GM12872 (cell line): ENCODE measurements at regions not wholly inside any gene's neighbourhood (a gene's known extent, or its start where the extent isn't known, plus 50 kb on each side); places are given as distances from the start of the nearest gene placed in this dataset.

ENCODE experiments used
- TF ChIP-seq, protein P1 (sequence below): IDR thresholded peaks from 3 replicates; pipeline ENCODE4 v1.5.1; 2011; ENCODE audit warnings: low read depth, mild to moderate bottlenecking, low read length, moderate library complexity; ENCODE audit not compliant: insufficient read depth

DNA sequence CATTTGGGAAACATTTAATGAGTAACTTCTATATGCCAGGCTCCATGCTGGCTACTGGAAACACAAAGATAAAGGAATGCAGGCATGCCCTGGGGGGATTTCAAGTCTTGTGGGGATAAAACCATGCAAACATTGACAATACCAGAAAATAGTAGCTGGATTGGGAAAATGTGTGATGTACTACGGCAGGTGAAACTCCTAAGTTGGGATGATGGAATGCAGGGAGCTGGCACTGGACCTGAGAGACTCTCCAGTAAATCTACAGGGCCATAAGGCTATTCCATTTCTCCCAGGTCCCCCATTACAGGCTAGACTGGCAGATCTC, 68.2 kb upstream of the NTRK3 start:
- TF ChIP-seq, protein P1, sequence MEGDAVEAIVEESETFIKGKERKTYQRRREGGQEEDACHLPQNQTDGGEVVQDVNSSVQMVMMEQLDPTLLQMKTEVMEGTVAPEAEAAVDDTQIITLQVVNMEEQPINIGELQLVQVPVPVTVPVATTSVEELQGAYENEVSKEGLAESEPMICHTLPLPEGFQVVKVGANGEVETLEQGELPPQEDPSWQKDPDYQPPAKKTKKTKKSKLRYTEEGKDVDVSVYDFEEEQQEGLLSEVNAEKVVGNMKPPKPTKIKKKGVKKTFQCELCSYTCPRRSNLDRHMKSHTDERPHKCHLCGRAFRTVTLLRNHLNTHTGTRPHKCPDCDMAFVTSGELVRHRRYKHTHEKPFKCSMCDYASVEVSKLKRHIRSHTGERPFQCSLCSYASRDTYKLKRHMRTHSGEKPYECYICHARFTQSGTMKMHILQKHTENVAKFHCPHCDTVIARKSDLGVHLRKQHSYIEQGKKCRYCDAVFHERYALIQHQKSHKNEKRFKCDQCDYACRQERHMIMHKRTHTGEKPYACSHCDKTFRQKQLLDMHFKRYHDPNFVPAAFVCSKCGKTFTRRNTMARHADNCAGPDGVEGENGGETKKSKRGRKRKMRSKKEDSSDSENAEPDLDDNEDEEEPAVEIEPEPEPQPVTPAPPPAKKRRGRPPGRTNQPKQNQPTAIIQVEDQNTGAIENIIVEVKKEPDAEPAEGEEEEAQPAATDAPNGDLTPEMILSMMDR = no peak

DNA sequence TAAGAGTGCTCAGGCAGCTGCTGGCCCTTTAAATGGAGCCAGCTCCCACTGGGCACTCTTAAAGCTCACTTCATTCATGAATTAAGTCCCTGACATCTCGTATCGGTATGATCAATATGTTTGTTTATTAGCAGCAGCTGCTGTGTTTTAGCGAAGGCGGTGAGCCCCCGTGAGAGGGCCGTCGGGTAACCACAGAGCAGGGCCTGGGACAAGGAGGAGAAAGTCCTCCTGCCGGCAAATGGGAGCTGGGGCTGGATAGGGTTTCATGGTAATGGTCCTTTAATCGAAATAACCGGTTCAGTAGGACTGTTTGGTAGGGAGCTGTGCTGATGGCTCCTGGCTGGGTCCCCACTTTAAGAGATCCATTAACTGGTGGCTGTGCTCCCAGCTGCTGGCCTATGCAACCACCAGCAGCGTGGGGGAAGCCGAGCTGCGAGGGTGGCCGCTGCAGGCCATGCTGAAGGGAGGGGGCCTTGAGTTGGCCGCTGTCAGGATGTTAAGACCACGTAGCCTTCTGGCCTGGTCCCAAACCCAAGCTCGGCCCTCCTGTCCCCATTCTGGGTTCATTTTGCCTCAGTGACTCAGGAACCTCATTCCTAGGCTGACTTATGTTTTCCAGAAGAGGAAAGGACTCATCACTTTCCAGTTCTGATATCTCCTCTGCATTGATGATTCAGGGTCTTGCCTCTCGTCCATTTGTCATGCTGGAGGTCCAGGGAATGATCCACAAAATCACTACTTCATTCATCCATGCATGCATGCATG, 67.6 kb upstream of the NTRK3 start:
- TF ChIP-seq, protein P1 = no peak

DNA sequence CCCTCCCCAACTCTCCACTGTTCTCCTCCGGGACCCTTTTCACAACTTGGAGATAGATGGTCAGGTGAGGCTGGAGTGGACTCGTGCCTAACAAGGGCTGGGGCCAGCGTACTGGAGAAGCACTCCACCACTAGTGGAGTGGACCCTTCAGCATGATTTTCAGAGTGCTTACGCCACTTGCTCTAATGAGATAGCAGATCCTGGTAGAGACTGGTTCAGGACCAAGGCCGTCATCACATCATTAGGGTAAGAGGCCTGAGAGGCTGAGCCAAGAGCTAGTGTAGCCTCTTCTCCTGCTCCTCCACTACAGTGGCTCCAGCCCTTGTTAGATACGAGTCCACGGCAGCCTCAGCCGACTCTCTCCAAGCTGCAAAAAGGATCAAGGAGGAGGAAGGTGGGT, 66.9 kb upstream of the NTRK3 start:
- TF ChIP-seq, protein P1 = no peak

DNA sequence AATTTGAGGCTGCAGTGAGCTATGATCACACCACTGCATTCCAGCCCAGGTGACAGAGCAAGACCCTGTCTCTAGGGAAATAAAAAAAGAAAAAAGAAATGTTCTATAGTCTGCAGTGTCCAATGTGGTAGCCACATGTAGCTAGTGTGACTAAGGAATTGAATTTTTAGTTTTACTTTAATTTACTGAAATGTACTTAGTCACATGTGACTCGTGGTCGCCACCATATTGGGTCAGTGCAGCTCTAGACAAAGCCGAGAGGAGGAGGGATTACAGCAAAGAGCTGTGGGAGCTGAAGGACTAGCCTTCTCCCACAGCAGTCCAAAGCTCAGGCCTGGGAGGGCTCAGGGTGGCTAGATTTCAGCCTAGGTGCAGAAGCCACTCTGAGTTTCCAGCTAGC, 65.9 kb upstream of the NTRK3 start:
- TF ChIP-seq, protein P1 = no peak

DNA sequence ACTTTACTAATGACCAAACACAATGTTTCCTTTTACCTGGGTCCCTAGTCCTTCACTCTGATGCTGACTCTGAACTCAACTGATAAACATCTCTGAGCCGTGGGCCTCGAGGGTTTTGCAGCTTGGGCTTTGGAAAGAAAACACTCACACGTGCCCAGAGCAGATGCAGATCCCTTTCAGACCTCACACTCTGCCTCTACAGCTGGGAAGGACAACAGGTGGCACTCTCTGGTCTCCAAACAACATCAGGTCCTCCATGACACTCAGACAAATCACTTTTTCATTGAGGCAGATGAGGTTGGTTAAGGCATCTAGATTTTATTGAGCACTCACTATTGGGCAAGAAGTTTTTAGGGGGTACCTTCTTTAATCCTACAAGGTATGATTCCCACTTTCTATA, 64.7 kb upstream of the NTRK3 start:
- TF ChIP-seq, protein P1 = no peak

DNA sequence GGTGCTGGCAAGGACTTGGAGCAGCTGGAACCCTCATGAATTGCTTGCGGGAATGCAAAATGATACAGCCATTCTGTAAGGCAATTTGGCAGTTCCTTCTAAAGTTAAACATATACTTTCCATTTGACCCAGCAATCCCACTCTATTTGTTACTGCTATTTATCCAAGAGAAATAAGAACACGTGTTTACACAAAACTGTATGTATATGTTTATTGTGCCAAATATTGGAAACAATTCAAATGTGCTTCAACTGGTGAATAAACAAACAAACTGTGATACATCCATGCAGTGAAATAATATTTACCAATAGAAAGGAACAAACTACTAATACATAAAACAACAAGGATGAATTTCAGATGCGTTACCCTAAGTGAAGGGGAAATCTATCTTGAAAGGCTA, 60.0 kb upstream of the NTRK3 start:
- TF ChIP-seq, protein P1 = no peak

DNA sequence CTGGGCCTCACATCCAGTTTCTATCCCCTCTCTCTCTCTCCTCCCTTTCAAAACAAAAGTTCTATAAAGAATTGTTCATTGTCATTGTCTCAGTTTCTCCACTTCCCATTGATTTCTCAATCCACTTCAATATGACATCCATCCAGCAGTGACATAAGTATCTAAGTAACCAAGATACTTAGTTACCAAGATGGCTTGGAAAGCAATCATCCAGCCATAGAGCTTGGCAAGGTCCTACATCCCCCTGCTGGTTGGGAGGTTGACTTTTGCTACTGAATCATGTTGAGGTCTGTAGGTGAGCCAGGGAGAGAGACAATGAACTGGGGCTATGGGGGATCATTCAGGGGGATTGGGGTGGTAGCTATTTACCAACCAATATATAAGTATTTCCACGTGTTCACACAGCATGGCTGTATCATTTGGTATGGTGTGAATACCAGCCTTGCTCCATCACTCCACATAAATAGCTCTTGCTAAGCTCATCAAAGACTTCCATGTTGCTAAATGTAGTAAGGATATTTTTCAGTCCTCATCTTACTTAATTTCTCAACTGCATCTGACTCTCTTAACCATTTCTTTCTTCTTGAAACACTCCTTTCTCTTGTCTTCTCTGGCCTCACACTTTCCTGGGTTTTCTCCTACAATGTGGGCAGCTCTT, 58.8 kb upstream of the NTRK3 start:
- TF ChIP-seq, protein P1 = no peak
